H1 (cell line): ENCODE measurements at regions not wholly inside any gene's neighbourhood (a gene's known extent, or its start where the extent isn't known, plus 50 kb on each side); places are given as distances from the start of the nearest gene placed in this dataset.

Source experiments
- SIRT6 ChIP-seq: IDR thresholded peaks from one replicate; pipeline ENCODE4 v1.7.1; 2012; ENCODE audit warnings: low read length, inconsistent platforms
- SRF ChIP-seq: IDR thresholded peaks from 2 replicates; pipeline ENCODE4 v1.6.1; 2011; ENCODE audit warnings: mild to moderate bottlenecking, low read depth, low read length, moderate library complexity
- SUZ12 ChIP-seq: fragments of 200-600 bp; sonication (generic); IDR thresholded peaks from 2 replicates; pipeline ENCODE4 v1.6.1; 2012; ENCODE audit warnings: mild to moderate bottlenecking, inconsistent platforms, low read length, moderate library complexity, mixed read lengths

- TF ChIP-seq SUZ12, result no peak
- TF ChIP-seq SRF, result no peak
- TF ChIP-seq SIRT6, result no peak
Measured at GRCh38 chr18:64718808-64719207, 569.9 kb upstream of the LINC00305 start (continued).
